Stimulated activated CD8-positive, alpha-beta memory T cell treated with anti-CD3 and anti-CD28 coated beads, Interleukin-15, amount 100 ng/mL, for 24 hours (primary cell): ENCODE measurements at regions not wholly inside any gene's neighbourhood (a gene's known extent, or its start where the extent isn't known, plus 50 kb on each side); places are given as distances from the start of the nearest gene placed in this dataset.
"Not testable (repeated sequence)": the region's sequence is repeated elsewhere in the genome, so short reads cannot be mapped to it uniquely, and the experiment has no call there.

Experiments
- DNase-seq: peaks from one replicate; pipeline ENCODE4 v3.0.0-alpha.2; 2020; ENCODE audit warnings: low read depth

DNA sequence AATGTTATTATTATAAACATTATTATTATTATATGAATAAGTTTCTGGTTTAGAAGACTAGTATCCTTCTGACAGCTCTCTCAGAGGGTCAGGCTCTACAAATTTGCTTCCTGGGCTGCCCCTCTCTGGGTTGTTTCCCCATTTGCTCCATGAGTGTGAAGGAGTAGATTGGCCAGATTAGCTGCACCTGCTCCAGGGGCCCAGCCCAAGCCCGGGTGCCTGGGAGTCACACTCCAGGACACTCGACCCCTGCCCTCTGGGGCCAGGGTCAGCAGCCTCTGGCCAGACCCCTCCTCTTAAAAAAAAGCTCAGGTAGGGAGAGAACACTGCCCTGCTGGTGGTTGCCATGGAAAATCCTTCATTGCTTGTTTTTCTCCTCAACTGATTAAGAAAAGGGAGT is 169.0 kb upstream of the FOXD4L5 start:
- not testable (repeated sequence) for DNase-seq

DNA sequence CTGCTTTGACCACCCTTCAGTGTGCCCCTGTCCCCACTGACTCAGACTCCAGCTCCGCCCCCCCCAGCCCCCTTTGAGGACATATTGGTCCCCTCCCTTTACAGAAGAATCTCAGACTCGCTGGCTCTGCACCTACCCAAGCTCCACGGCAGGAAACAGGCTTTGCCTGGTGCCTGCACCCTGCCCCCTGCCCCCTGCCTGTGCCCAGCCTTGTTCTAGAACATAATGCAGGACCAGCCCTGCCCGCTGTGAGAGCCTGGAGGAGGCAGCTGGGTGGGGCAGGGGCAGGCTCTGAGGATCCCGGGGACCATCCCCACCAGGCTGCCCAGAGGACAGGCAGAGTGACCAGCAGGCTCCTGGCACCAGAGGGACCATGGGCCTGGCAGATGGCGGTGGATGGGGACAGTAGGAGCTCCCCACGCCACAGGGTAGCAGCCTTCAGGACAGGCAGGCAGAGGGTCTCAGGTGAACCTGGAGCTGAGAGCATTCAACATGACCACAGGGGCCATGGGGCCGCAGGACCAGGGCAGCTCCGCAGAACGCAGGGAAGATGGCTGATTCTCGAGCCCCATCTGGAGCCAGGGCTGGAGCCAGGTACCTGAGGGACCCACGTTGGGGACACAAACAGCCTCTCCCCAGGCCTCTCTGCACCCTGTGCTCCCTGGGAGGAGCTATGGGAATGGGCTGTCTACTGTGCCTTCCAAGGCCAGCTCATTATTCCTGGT is 165.0 kb upstream of the FOXD4L5 start:
- DNase-seq: not testable (repeated sequence)

DNA sequence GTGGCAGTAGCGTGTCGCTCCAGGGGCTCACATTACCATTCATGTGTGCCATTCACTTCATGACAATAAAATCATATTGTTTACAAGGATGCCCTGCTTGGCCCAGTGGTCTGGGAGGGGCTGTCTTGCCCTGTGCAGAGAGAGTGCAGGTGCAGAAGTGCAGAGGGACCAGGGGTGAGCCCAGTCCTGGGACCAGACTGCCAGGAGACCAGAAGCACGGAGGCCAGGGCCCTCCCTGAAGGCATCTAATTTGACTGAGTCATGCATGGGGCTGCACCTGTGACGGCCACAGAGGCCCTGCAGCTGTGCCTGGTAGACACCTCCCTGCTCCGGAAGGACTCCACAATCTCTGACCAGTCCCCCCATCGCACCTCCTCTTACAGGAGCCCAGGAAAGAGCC is 164.4 kb upstream of the FOXD4L5 start:
- DNase-seq: no peak

DNA sequence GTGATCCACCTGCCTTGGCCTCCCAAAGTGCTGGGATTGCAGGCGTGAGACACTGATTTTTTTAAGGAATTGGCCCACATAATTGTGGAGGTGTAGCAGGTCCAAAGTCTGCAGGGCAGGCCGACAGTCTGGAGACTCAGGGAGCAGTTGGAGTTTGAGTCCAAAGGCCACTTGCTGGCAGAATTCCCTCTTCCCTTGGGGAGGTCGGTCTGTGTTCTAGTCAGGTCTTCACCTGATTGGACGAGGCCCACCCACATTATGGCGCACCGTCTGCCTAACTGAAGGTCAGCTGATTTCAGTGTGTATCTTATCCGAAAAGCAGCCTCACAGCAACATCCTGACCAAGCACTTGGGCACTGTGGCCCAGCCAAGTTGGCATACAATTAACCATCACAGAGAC is 162.1 kb upstream of the FOXD4L5 start:
- DNase-seq: not testable (repeated sequence)

DNA sequence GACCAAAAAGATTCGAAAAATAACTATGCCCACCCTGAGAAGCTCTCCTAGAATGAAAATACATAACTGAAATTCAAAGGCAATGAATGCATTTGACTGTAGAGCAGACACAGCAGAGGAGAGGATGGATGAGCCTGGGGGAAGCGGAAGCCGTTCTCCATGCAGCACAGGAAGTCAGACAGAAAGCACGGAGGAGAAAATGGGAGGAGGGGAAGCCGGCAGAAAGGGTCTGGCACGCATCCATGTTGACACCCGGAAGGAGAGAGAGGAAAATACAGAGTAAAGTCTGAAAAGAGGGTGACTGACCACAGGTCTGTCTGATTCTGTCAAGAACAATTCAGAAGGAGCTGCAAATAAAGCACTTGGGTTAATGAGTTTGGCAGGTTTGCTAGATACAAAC is 161.0 kb upstream of the FOXD4L5 start:
- not testable (repeated sequence) for DNase-seq

DNA sequence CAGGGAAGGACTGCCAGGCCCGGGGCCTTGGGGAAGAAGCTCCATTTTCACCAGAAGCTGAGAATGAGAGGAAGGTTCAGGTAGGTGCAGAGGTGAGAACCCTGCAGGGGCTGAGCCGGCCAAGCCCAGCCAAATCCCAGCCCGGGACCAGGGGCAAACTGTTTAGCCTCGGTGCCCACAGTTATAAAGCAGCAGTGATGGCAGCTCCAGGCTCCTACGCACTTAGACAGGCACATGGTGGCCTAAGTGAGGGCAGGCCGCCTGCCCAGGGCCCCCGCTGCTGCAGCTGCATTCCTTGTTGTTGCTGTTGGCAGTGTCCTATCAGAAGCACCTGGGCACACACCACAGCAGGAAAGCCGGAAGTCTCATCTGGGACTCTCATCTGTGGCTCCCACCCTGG is 159.9 kb upstream of the FOXD4L5 start:
- no peak for DNase-seq

DNA sequence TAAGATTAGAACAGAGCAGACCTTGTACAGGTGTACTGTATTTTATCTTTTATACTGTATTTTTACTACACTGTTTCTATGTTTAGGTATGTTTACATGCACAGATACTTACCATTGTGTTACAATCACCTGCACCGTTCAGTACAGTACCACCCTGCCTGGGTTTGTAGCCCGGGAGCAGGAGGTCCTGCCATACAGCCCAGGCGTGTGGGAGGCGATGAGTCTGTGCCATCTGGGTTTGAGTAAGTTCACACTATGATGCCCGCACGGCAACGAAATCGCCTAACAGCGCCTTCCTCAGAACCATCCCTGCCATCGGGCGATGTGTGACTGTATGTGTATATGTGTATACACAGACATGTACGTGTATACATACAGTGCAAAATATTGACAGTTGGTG is 157.1 kb upstream of the FOXD4L5 start:
- DNase-seq: not testable (repeated sequence)

DNA sequence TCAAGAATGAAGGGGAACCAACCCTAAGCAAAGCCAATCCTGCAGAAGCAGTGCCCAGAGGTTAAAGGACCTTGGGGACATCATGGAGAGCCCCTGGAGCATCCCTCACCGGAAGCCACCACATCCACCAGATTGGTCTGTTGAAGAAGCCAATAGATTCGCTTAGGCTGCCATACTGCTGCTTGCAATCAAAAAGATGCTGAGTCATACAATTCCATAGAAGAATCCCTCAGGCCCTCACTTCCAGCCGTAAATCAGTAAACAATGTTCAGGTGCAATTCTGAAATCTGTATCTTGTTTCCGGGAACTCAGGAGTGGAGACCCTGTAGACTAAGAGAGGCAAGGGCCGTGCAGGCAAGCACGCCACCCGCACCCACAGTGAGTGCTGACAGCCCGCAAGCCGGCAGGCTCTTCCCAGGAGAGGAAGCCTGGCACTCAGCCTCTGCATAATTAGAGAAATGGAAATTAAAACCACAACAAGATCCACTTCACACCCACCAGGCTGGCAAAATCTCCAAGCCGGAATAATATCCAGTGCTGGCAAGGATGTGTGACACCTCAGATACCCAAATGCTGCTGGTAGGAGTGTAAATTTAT is 156.4 kb upstream of the FOXD4L5 start:
- DNase-seq: not testable (repeated sequence)

DNA sequence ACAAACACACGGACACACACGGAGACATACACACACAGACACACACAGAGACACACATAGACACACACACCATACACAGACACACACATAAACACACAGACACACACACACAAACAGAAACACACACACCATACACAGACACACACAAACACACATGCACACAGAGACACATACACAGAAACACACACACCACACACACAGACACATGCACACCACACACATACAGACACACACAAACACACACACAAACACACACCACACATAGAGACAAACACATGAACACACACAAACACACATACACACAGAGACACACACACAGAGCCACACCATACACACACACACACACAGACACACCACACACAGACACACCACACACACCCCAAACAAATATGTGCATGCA is 152.7 kb upstream of the FOXD4L5 start:
- no peak for DNase-seq

DNA sequence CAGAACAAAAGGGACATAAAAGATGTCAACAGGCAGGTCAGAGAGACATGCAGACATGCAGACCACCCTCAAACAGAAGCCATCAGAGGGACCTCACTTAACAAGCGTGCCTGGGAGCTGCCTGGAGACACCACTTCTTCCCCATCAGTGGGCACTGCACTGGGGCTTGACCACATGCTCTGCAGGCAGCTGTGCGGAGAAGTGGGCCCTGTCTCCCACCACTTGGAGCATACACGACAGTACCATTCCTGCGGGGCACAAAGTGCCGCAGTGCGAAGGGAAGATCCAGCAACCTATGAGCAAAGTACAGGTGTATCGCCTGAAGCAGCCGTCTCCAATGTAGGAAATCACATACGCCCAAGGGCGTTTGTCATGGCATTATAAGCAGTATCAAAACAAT is 150.5 kb upstream of the FOXD4L5 start:
- no peak for DNase-seq

DNA sequence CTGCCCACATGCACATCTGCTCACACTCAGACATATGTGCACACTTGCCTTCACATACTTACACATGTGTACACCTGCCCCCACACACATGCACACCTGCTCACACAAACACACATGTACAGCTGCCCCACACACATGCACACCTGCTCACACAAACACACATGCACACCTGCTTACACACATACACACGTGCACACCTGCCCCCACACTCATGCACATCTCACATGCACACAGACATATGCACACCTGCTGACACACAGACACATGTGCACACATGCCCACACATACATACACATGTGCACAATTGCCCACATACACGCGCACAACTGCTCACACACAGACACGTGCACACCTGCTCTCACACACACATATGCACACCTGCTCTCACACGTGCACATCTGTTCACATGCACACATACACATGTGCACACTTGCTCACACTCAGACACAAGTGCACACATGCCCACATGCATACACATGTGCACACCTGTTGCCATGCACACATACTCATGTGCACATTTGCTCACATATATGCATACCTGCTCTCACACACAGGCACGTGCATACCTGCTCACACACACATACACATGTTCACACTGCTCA is 147.8 kb upstream of the FOXD4L5 start:
- no peak for DNase-seq

DNA sequence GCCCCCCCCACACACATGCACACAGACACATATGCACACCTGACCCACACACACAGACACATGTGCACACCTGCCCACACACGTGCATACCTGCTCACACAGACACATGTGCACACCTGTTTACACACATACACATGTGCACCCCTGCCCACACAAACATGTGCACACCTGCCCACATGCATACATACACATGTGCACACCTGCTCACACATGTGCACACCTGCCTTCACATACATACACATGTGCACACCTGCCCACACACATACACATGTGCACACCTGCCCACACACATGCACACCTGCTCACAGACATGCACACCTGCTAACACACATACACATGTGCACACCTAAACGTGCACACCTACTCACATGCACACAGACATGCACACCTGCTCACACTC is 147.0 kb upstream of the FOXD4L5 start:
- no peak for DNase-seq

DNA sequence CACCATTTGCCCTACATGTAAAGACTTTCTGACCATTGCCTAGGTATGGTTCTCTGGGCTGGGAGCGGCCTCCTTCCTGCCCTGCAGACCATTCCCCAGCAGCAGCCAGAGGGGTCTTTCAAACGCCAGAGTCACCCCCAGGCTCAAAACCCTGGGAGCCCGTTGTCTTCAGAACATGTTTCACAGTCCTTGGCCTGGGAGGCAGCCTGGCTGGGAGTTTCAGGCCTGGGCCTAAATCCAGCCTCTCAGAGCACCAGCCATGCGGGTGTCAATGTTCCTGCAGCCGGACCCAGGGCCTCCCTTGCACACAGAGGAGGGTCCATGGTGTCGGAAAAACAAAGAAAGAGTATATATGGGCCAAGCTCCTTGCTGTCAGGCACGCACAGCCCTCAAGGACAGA is 145.2 kb upstream of the FOXD4L5 start:
- no peak for DNase-seq

DNA sequence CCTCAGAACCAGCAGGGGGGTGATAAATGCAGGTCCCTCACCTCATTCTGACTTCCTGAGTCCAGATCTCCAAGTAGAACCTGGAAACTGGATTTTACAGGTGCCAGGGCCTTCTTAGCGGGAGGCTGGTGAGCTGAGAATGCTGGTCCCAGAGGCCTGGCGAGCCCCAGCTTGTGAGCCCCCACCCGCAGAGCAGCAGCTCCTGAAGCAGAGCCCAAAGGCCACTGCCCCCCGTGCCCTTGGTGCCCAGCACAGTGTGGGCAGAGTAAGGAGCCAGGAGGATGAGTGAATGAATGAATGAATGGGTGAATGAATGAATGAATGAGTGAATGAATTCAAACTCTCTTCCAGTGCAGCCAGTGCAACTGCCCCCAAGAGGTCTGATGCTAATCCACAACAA is 142.4 kb upstream of the FOXD4L5 start:
- DNase-seq: not testable (repeated sequence)

DNA sequence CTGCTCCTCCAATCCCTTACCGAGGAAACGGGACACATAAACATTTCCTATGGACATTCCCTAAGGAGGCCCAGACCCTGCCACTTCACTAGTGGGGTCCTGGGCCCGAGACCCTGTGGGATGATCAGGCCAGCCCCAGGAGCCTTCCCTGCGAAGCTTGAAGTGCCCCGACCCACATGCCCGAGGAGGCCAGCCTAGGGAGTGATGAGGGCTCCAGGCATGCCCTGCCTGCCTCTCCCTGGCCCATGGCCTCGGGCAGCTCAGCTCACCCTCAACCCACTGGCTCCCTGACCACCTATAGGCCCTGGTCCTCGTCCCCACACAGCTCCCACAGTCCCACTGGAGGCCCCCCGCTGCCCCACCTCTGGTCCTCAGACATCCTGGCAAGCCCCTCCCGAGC is 141.8 kb upstream of the FOXD4L5 start:
- not testable (repeated sequence) for DNase-seq

DNA sequence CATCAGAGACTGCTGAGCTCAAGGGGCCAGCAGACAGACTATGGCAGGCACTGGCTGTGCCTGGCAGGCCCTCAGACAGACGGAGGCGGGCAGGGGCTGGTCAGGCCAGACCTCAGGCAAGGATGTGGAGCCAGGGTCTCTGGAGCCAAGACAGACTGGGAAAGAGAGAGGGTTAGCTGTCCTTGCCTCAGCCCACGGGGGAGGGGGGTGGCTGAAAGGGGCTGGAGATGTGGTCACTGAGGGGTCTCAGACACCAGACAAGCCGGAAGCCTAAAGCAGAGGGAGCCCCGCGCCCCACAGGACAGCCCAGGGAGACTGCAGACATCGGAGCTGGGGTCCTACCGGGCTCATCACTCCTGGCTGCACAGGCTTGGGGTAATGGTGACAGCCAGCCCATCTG is 141.2 kb upstream of the FOXD4L5 start:
- DNase-seq: no peak

DNA sequence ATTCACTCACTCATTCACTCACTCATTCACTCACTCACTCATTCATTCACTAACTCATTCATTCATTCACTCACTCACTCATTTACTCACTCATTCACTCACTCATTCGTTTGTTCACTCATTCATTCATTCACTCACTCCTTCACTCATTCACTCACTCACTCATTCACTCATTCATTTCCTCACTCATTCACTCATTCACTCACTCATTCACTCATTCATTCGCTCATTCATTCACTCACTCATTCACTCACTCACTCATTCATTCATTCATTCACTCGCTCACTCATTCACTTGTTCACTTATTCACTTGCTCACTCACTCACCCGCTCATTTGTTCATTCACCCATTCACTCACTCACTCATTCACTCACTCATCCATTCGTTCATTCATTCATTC is 140.2 kb upstream of the FOXD4L5 start:
- not testable (repeated sequence) for DNase-seq

DNA sequence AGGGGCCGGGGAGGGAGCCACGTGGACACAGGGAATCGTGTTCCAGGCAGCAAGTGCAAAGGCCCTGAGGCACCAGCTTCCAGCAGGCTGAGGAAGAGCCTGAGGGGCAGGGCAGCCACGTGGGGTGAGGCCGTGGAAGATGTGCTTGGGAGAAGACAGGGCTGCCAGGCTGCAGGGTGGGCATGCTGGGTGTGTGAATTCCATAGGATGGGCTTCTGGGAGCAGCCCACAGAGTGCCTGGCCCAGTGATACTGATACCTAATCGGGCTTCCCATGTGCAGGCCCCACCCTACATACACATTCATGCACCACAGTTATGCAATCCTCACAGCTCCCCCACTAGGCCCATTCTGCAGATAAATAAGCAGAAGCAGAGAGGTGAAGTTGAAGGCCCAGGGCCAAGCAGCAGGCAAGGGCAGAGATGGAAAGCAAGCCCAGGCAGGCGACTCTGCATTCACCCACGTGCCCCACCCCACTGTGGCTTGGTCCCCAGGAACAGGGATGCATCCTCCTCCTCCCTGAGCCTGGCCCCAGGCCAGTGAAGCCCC is 139.5 kb upstream of the FOXD4L5 start:
- DNase-seq: not testable (repeated sequence)

DNA sequence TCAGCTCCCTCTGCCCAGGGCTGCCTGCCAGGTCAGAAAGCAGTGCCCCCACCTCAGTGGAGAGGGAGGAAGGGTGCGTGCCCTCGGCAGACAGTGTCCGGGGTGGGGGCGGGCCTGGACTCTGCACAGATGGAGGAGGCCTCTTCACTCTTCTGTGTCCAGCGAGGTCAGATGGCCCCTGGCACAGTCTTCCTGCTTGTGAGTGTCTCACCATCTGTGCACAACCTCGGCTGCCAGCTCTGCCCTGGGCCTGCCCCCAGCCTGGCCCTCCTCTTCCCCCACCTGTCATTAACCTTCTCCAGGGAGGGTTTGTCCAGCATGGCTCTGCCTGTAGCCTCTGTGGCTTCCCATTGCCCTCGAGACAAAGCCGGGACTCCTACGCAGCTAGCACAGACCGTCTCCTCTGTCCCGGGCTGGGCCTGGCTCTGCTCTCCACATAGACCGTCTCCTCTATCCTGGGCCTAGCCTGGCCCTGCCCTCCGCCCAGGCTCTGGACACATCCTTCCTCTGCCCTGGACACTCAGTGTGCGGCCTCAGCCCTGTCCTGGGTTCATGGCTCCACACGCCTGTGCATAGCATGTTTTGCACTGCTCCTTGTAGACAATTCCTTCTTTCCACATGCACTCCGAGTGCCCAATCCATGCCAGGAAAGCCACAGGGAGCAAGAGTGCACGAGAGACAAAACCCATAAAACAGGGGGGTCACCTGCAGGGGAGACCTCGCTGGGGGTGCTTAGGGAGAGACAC is 138.9 kb upstream of the FOXD4L5 start:
- not testable (repeated sequence) for DNase-seq

DNA sequence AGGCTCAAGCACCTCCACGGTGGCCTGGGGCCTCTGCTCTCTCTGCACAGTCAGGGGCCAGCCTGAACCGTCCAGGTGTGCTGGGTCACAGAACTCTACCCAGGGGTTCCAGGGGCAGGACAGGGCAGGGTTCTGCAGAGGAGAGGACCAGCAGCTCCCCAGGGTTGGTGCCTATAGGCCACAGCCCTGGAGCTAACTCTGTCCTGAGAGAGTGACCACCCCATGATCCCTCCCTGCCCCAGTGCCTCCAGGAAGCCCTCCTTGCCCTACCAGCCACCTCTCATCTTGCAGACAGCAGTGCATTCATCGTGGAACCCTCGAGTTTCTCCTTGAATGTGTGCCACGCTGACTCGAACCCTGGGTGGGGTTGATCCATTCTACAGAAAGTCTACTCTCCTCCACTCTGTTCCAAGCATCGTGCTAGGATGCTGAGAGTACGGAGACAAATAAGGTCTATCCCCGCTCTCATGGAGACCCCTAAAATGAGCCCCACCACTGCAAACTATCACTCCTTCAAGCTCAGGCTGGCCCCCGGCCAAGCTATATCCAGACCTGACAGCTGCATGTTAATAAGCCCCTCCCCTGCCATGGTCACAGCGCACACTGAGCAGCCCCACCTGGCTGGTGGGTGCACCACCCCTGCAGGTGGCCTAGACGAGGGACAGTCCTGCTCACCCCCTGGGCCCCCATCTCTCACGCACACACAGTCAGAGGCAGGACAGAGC is 138.1 kb upstream of the FOXD4L5 start:
- not testable (repeated sequence) for DNase-seq

DNA sequence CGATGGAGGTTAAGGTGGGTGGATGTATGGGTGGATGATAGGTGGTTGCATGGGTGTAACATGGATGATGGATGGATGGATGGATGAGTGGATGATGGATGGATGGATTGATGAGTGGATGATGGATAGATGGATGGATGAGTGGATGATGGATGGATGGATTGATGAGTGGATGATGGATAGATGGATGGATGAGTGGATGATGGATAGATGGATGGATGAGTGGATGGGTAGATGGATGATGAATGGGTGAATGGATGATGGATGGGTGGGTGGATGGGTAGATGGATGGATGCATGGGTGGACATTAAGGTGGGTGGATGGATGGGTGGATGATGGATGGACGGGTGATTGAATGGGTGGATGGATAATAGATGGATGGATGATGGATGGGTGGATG is 136.5 kb upstream of the FOXD4L5 start:
- not testable (repeated sequence) for DNase-seq

DNA sequence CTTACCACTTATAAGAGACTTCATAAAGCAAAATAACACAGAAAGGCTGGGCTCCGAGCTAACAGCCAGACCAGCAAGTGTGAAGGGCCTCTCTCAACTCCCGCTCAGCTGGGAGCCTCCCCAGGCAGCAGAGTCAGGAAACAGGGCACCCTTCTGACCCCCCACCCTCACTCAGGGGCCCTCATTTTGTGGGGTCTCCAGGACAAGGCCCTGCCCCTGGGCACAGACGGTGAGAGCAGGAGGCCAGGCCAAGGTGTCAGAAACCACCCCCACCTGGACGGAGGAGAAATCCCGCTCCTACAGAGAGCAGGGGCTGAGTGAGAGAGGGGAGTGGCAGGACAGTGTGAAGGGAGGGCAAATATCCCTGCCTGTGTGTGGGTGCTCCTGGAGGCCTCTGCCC is 135.8 kb upstream of the FOXD4L5 start:
- no peak for DNase-seq
